Liver (tissue), 8 donors: ENCODE measurements at regions not wholly inside any gene's neighbourhood (a gene's known extent, or its start where the extent isn't known, plus 50 kb on each side); places are given as distances from the start of the nearest gene placed in this dataset.

ENCODE experiments used
- DNase-seq: peaks from one replicate; pipeline ENCODE4 v3.0.0-alpha.2; 2017; ENCODE audit warnings: low spot score
- H3K27ac ChIP-seq, 2 donors: one replicate each; pipeline ENCODE4 v1.7.0; 2013; ENCODE audit warnings: inconsistent platforms in 2 of 2, low read length in 2 of 2, control low read depth in 1 of 2, low read depth in 1 of 2, mild to moderate bottlenecking in 1 of 2
- H3K27me3 ChIP-seq, 4 donors: one replicate each; pipeline versions ENCODE4 v1.6.1 to v1.7.0; 2013; ENCODE audit warnings: low read length in 3 of 4, inconsistent platforms in 1 of 4, mild to moderate bottlenecking in 1 of 4, moderate library complexity in 1 of 4; ENCODE audit not compliant: control insufficient read depth in 4 of 4, insufficient read depth in 4 of 4
- H3K36me3 ChIP-seq, 4 donors: one replicate each; pipeline versions ENCODE4 v1.6.1 to v1.7.0; 2013; ENCODE audit warnings: low read length in 3 of 4, mild to moderate bottlenecking in 3 of 4, low read depth in 1 of 4, moderate library complexity in 1 of 4; ENCODE audit not compliant: control insufficient read depth in 4 of 4, insufficient read depth in 3 of 4
- H3K4me1 ChIP-seq, 4 donors: one replicate each; pipeline versions ENCODE4 v1.6.1 to v1.7.0; 2013; ENCODE audit warnings: low read length in 3 of 4, mild to moderate bottlenecking in 3 of 4, moderate library complexity in 1 of 4; ENCODE audit not compliant: control insufficient read depth in 4 of 4, insufficient read depth in 4 of 4
- H3K4me3 ChIP-seq, 3 donors: one replicate each; pipeline versions ENCODE4 v1.6.1 to v1.7.0; 2013; ENCODE audit warnings: low read length in 3 of 3, control low read depth in 1 of 3, low read depth in 1 of 3, mild to moderate bottlenecking in 1 of 3
- H3K9ac ChIP-seq, 2 donors: one replicate each; pipeline ENCODE4 v1.7.0; 2013; ENCODE audit warnings: low read length in 2 of 2, mild to moderate bottlenecking in 2 of 2, moderate library complexity in 2 of 2, control low read depth in 1 of 2, low read depth in 1 of 2
- H3K9me3 ChIP-seq, 4 donors: one replicate each; pipeline versions ENCODE4 v1.6.1 to v1.7.0; 2013; ENCODE audit warnings: low read length in 3 of 4; ENCODE audit not compliant: control insufficient read depth in 4 of 4
- EGR1 ChIP-seq, 2 donors: IDR thresholded peaks; 2 replicates each; pipeline ENCODE4 v1.6.1; 2016 to 2018; ENCODE audit warnings: antibody characterized with exemption in 2 of 2, low read depth in 2 of 2
- FOXA1 ChIP-seq: IDR thresholded peaks from 2 replicates; pipeline ENCODE4 v1.6.1; 2016; ENCODE audit warnings: antibody characterized with exemption
- FOXA2 ChIP-seq: IDR thresholded peaks from 2 replicates; pipeline ENCODE4 v1.6.1; 2016; ENCODE audit warnings: antibody characterized with exemption
- GABPA ChIP-seq, 2 donors: IDR thresholded peaks in 1 of 2; conservative IDR thresholded peaks in 1 of 2; 2 replicates each; pipeline ENCODE4 v1.6.1; 2016; ENCODE audit warnings: antibody characterized with exemption in 2 of 2, mild to moderate bottlenecking in 1 of 2, moderate library complexity in 1 of 2
- HNF4A ChIP-seq, 2 donors: conservative IDR thresholded peaks; 2 replicates each; pipeline ENCODE4 v1.6.1; 2016; ENCODE audit warnings: antibody characterized with exemption in 2 of 2, mild to moderate bottlenecking in 2 of 2
- HNF4G ChIP-seq: IDR thresholded peaks from 2 replicates; pipeline ENCODE4 v1.6.1; 2016; ENCODE audit warnings: antibody characterized with exemption
- JUND ChIP-seq, 2 donors: IDR thresholded peaks; 2 replicates each; pipeline ENCODE4 v1.6.1; 2016; ENCODE audit warnings: antibody characterized with exemption in 2 of 2
- NR2F2 ChIP-seq: IDR thresholded peaks from 2 replicates; pipeline ENCODE4 v1.6.1; 2016; ENCODE audit warnings: antibody characterized with exemption
- RAD21 ChIP-seq, 2 donors: IDR thresholded peaks; 2 replicates each; pipeline ENCODE4 v1.6.1; 2016; ENCODE audit warnings: antibody characterized with exemption in 2 of 2, mild to moderate bottlenecking in 2 of 2
- RXRA ChIP-seq, 2 donors: IDR thresholded peaks; 2 replicates each; pipeline ENCODE4 v1.6.1; 2017 to 2018; ENCODE audit warnings: antibody characterized with exemption in 2 of 2, mild to moderate bottlenecking in 1 of 2
- SP1 ChIP-seq: IDR thresholded peaks from 2 replicates; pipeline ENCODE4 v1.6.1; 2018; ENCODE audit warnings: antibody characterized with exemption, mild to moderate bottlenecking
- TAF1 ChIP-seq: conservative IDR thresholded peaks from 2 replicates; pipeline ENCODE4 v1.6.1; 2016; ENCODE audit warnings: antibody characterized with exemption, mild to moderate bottlenecking
- YY1 ChIP-seq: IDR thresholded peaks from 2 replicates; pipeline ENCODE4 v1.6.1; 2016; ENCODE audit warnings: antibody characterized with exemption, mild to moderate bottlenecking
- WGBS: extraction: QIAGEN DNeasy Blood & Tissue Kit; methylation state at CpG from one replicate; pipeline ENCODE4 v1.1.7; 2013; 5-methylcytosine and 5-hydroxymethylcytosine counted together
- TF ChIP-seq, protein P1 (sequence below): fragments of 150-350 bp; IDR thresholded peaks from 2 replicates; pipeline ENCODE4 v1.5.1; 2017; ENCODE audit warnings: improper control_type of control experiment, low read depth, low read length; ENCODE audit not compliant: missing input control
- TF ChIP-seq, protein P2 (sequence below): IDR thresholded peaks from 2 replicates; pipeline ENCODE4 v1.6.1; 2016; ENCODE audit warnings: antibody characterized with exemption
- TF ChIP-seq, protein P3 (sequence below): IDR thresholded peaks from 2 replicates; pipeline ENCODE4 v1.6.1; 2016; ENCODE audit warnings: antibody characterized with exemption
- TF ChIP-seq, protein P4 (sequence below): IDR thresholded peaks from 2 replicates; pipeline ENCODE4 v1.6.1; 2016; ENCODE audit warnings: antibody characterized with exemption, mild to moderate bottlenecking
- donor health status: healthy.
- donor health status: healthy.
- donor health status: healthy.
- donor health status: healthy.
- donor health status: healthy.

DNA sequence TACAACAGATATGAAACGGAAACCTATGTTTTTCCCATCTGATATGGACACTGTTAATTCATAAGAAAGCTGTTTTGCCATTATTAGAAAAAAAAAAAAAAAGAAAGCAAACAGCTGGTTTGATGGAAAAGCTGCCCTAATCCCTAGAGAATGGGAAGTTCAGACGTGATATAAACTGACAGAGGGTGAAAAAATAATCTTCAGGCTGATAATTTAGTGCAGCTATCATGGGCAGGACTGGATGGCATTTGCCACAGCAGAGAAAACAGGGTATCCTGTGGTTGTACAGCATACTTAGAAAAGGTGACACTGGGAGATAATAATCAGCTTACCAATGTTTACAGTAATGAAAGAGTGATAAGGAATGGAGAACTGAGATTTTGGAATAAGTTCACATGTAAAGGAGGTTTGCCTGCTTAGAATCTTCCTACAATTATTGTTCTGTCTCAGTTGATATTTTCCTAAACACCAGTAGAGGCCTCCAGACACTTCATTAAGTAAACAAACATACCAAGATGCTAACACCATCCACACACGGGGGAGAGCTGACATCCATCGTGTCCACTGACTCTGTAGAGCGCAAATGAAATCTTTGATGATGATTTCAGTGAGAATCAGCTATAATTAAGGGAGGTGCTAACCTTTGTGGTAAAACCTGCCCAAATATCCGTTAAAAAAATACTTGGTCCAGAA is 211.6 kb upstream of the MMADHC start:
- H3K36me3 ChIP-seq, result no peaks in the 10 kb centered on the region
- 41% methylated on average over 6 of the region's 6 CpGs for whole genome bisulfite sequencing
- TF ChIP-seq YY1 (no peak), FOXA2 (peak; percentile 28), RAD21 (IDR thresholded peaks at IDR 0.05) (peak; percentile 81), EGR1 (IDR thresholded peaks at IDR 0.05; ENCODE audit: low read depth in 2 of 2) (no peak)
- TF ChIP-seq, protein P1, sequence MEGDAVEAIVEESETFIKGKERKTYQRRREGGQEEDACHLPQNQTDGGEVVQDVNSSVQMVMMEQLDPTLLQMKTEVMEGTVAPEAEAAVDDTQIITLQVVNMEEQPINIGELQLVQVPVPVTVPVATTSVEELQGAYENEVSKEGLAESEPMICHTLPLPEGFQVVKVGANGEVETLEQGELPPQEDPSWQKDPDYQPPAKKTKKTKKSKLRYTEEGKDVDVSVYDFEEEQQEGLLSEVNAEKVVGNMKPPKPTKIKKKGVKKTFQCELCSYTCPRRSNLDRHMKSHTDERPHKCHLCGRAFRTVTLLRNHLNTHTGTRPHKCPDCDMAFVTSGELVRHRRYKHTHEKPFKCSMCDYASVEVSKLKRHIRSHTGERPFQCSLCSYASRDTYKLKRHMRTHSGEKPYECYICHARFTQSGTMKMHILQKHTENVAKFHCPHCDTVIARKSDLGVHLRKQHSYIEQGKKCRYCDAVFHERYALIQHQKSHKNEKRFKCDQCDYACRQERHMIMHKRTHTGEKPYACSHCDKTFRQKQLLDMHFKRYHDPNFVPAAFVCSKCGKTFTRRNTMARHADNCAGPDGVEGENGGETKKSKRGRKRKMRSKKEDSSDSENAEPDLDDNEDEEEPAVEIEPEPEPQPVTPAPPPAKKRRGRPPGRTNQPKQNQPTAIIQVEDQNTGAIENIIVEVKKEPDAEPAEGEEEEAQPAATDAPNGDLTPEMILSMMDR, result peak; percentile 22
- no peak overlapping the region for H3K9ac ChIP-seq
- no peaks in the 10 kb centered on the region for H3K27me3 ChIP-seq
- no peak overlapping the region for H3K4me3 ChIP-seq
- H3K4me1 ChIP-seq, result no peaks in the 10 kb centered on the region
- DNase-seq, result no peak
- no peaks in the 10 kb centered on the region for H3K9me3 ChIP-seq
- no peak overlapping the region for H3K27ac ChIP-seq

DNA sequence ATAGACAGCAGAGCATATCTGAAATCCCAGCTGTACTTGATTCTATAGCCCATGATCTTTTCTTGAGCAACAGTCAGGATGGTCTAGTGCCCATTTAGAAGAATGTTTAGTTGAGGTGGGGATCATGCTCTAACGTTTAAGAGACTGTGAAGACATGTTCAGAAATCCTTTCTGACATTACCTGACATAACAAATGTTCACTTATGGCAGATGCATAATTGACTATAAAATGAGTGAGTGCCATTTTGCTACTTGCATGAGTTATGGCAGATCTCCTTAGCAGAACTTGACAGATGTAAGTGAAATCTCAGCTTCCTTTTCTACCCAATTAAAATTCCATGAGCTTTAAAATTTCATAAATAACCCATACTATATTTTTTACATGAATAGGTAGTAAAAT is 209.5 kb upstream of the MMADHC start:
- H3K9ac ChIP-seq, result no peak overlapping the region
- no peaks in the 10 kb centered on the region for H3K36me3 ChIP-seq
- no peaks in the 10 kb centered on the region for H3K9me3 ChIP-seq
- TF ChIP-seq FOXA1 (no peak), NR2F2 (no peak), HNF4A (conservative IDR thresholded peaks at IDR 0.05) (no peak), EGR1 (IDR thresholded peaks at IDR 0.05; ENCODE audit: low read depth in 2 of 2) (no peak)
- no peak overlapping the region for H3K4me3 ChIP-seq
- 89% methylated on average over 1 of the region's 1 CpG for WGBS
- DNase-seq, result no peak
- H3K4me1 ChIP-seq, result no peaks in the 10 kb centered on the region
- H3K27ac ChIP-seq, result no peak overlapping the region
- H3K27me3 ChIP-seq, result no peaks in the 10 kb centered on the region

DNA sequence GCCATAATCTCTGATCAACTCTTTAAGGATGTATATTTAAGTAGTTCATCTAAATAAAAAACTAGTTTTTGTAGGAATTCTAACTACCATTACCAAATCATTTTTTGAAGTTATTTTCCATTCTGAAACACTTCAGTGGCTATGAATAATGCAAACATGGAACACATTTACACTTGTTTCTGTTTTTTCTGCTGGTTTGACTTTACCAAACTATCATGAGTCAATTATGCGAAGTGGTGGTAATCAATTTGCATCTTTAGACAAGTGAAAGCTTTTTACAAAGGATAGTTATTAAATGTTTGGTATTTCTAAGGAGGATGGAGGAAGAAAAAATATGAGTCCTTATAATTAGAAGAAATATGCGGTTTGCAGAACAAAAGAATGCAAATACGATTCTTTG is 202.0 kb upstream of the MMADHC start:
- Histone ChIP-seq H3K4me1 (no peaks in the 10 kb centered on the region), H3K27me3 (no peaks in the 10 kb centered on the region), H3K9me3 (no peaks in the 10 kb centered on the region), H3K27ac (no peak overlapping the region), H3K4me3 (no peak overlapping the region), H3K9ac (no peak overlapping the region), H3K36me3 (no peaks in the 10 kb centered on the region)
- no peak for DNase-seq
- 93% methylated on average over 3 of the region's 3 CpGs for WGBS
- TF ChIP-seq HNF4G (no peak), NR2F2 (no peak), SP1 (no peak), RAD21 (IDR thresholded peaks at IDR 0.05) (no peak), YY1 (no peak), FOXA2 (no peak), HNF4A (conservative IDR thresholded peaks at IDR 0.05) (no peak), TAF1 (no peak), RXRA (IDR thresholded peaks at IDR 0.05) (no peak), EGR1 (IDR thresholded peaks at IDR 0.05; ENCODE audit: low read depth in 2 of 2) (no peak), JUND (IDR thresholded peaks at IDR 0.05) (no peak), FOXA1 (no peak), GABPA (IDR thresholded peaks at IDR 0.05 in 1 of 2, conservative IDR thresholded peaks at IDR 0.05 in 1 of 2) (no peak)
- TF ChIP-seq, protein P2, sequence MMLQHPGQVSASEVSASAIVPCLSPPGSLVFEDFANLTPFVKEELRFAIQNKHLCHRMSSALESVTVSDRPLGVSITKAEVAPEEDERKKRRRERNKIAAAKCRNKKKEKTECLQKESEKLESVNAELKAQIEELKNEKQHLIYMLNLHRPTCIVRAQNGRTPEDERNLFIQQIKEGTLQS, result no peak
- TF ChIP-seq, protein P3, sequence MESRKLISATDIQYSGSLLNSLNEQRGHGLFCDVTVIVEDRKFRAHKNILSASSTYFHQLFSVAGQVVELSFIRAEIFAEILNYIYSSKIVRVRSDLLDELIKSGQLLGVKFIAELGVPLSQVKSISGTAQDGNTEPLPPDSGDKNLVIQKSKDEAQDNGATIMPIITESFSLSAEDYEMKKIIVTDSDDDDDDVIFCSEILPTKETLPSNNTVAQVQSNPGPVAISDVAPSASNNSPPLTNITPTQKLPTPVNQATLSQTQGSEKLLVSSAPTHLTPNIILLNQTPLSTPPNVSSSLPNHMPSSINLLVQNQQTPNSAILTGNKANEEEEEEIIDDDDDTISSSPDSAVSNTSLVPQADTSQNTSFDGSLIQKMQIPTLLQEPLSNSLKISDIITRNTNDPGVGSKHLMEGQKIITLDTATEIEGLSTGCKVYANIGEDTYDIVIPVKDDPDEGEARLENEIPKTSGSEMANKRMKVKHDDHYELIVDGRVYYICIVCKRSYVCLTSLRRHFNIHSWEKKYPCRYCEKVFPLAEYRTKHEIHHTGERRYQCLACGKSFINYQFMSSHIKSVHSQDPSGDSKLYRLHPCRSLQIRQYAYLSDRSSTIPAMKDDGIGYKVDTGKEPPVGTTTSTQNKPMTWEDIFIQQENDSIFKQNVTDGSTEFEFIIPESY, result no peak
- TF ChIP-seq, protein P4, sequence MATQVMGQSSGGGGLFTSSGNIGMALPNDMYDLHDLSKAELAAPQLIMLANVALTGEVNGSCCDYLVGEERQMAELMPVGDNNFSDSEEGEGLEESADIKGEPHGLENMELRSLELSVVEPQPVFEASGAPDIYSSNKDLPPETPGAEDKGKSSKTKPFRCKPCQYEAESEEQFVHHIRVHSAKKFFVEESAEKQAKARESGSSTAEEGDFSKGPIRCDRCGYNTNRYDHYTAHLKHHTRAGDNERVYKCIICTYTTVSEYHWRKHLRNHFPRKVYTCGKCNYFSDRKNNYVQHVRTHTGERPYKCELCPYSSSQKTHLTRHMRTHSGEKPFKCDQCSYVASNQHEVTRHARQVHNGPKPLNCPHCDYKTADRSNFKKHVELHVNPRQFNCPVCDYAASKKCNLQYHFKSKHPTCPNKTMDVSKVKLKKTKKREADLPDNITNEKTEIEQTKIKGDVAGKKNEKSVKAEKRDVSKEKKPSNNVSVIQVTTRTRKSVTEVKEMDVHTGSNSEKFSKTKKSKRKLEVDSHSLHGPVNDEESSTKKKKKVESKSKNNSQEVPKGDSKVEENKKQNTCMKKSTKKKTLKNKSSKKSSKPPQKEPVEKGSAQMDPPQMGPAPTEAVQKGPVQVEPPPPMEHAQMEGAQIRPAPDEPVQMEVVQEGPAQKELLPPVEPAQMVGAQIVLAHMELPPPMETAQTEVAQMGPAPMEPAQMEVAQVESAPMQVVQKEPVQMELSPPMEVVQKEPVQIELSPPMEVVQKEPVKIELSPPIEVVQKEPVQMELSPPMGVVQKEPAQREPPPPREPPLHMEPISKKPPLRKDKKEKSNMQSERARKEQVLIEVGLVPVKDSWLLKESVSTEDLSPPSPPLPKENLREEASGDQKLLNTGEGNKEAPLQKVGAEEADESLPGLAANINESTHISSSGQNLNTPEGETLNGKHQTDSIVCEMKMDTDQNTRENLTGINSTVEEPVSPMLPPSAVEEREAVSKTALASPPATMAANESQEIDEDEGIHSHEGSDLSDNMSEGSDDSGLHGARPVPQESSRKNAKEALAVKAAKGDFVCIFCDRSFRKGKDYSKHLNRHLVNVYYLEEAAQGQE, result no peak
- TF ChIP-seq, protein P1, result no peak
